H1 (cell line): ENCODE measurements at regions not wholly inside any gene's neighbourhood (a gene's known extent, or its start where the extent isn't known, plus 50 kb on each side); places are given as distances from the start of the nearest gene placed in this dataset.

Experiments used
- CTCF ChIA-PET: fragments of 300-600 bp; sonication (Branson Sonifier 250); formaldehyde crosslinking; loops from one replicate; lab custom pipeline; 2021; ENCODE audit not compliant: partially characterized antibody; lab: Charles Lee
- POLR2A ChIA-PET: fragments of 300-600 bp; sonication (Branson Sonifier 250); formaldehyde crosslinking; loops from one replicate; lab custom pipeline; 2021; ENCODE audit warnings: inconsistent platforms; ENCODE audit not compliant: partially characterized antibody; lab: Charles Lee
- DNase-seq, 2 experiments: peaks; one replicate each; pipeline versions ENCODE4 v3.0.0 to v3.0.0-alpha.2; 2010 to 2022; ENCODE audit warnings: low spot score in 2 of 2, low read depth in 1 of 2, mixed read lengths in 1 of 2
- FAIRE-seq: peaks from 2 replicates; lab custom pipeline; 2011; peaks lifted over from hg19 to GRCh38; lab: Jason Lieb, UNC
- H2AFZ ChIP-seq: 2 replicates; pipeline ENCODE4 v1.8.1; 2012; ENCODE audit warnings: low read length, inconsistent platforms
- H2AK5ac ChIP-seq: 2 replicates; pipeline ENCODE4 v1.6.1; 2013; ENCODE audit warnings: low read depth, low read length
- H2BK120ac ChIP-seq: replicated peaks from 2 replicates; pipeline ENCODE3; 2013; ENCODE audit warnings: low read depth, low read length, inconsistent platforms
- H2BK12ac ChIP-seq: 2 replicates; pipeline ENCODE4 v1.6.1; 2013; ENCODE audit warnings: low read depth, low read length
- H2BK15ac ChIP-seq: 2 replicates; pipeline ENCODE4 v1.6.1; 2013; ENCODE audit warnings: low read length
- H2BK20ac ChIP-seq: 2 replicates; pipeline ENCODE4 v1.6.1; 2013; ENCODE audit warnings: low read length
- H2BK5ac ChIP-seq: 2 replicates; pipeline ENCODE4 v1.6.1; 2013; ENCODE audit warnings: low read depth, low read length
- H3K14ac ChIP-seq: 2 replicates; pipeline ENCODE4 v1.6.1; 2013; ENCODE audit warnings: inconsistent platforms; ENCODE audit not compliant: insufficient read length
- H3K18ac ChIP-seq: 2 replicates; pipeline ENCODE4 v1.6.1; 2013; ENCODE audit warnings: low read length; ENCODE audit errors: extremely low read depth
- H3K23ac ChIP-seq: 2 replicates; pipeline ENCODE4 v1.6.1; 2013; ENCODE audit warnings: inconsistent platforms; ENCODE audit not compliant: insufficient read length
- H3K23me2 ChIP-seq: 2 replicates; pipeline ENCODE4 v1.6.1; 2013; ENCODE audit warnings: low read depth, low read length
- H3K27ac ChIP-seq: 2 replicates; pipeline ENCODE4 v1.6.1; 2011; ENCODE audit warnings: low read depth, low read length, inconsistent platforms
- H3K27me3 ChIP-seq, 4 experiments: replicated peaks in 1 of 4; 1 replicate in 1 of 4; 2 replicates in 3 of 4; pipeline versions ENCODE4 v1.6.1 to v1.8.1; 2011 to 2013; ENCODE audit warnings: low read length in 3 of 4, mild to moderate bottlenecking in 3 of 4, inconsistent platforms in 2 of 4, mixed read lengths in 2 of 4, moderate library complexity in 1 of 4; ENCODE audit not compliant: control insufficient read depth in 3 of 4, insufficient read depth in 3 of 4; ENCODE audit errors: extremely low read depth in 1 of 4
- H3K36me3 ChIP-seq, 4 experiments: 2 replicates each; pipeline versions ENCODE4 v1.6.1 to v1.8.1; 2011 to 2013; ENCODE audit warnings: mild to moderate bottlenecking in 4 of 4, low read length in 3 of 4, moderate library complexity in 2 of 4, control low read depth in 1 of 4, inconsistent platforms in 1 of 4; ENCODE audit not compliant: insufficient read depth in 4 of 4, control insufficient read depth in 2 of 4
- H3K4ac ChIP-seq: replicated peaks from 2 replicates; pipeline ENCODE3; 2013; ENCODE audit warnings: low read length, low read depth, mixed read lengths, inconsistent platforms; ENCODE audit not compliant: insufficient read length
- H3K4me1 ChIP-seq, 4 experiments: replicated peaks in 1 of 4; 1 replicate in 1 of 4; 2 replicates in 3 of 4; pipeline versions ENCODE4 v1.6.1 to v1.8.1; 2011 to 2013; ENCODE audit warnings: low read length in 3 of 4, inconsistent platforms in 2 of 4, mixed read lengths in 1 of 4; ENCODE audit not compliant: insufficient read depth in 4 of 4, control insufficient read depth in 3 of 4
- H3K4me2 ChIP-seq, 2 experiments: 2 replicates each; pipeline versions ENCODE4 v1.6.1 to v1.8.1; 2011 to 2013; ENCODE audit warnings: low read depth in 2 of 2, low read length in 2 of 2, control low read depth in 1 of 2, inconsistent platforms in 1 of 2, mild to moderate bottlenecking in 1 of 2; ENCODE audit not compliant: insufficient read depth in 1 of 2
- H3K4me3 ChIP-seq, 4 experiments: fragments of 200-600, 300-600 bp in 1 of 4; sonication (generic), shearing (Covaris generic), sonication (Bioruptor Twin) in 1 of 4; 2 replicates each; pipeline versions ENCODE4 v1.5.1 to v1.8.1; 2011 to 2016; ENCODE audit warnings: low read length in 4 of 4, low read depth in 3 of 4, control low read depth in 2 of 4, inconsistent platforms in 2 of 4, mild to moderate bottlenecking in 2 of 4, mixed read lengths in 1 of 4, moderate library complexity in 1 of 4; ENCODE audit not compliant: insufficient read depth in 2 of 4; ENCODE audit errors: extremely low read depth in 1 of 4
- H3K56ac ChIP-seq: replicated peaks from 2 replicates; pipeline ENCODE3; 2013; ENCODE audit warnings: low read depth, mild to moderate bottlenecking, mixed read lengths, low read length, inconsistent platforms; ENCODE audit not compliant: insufficient read length
- H3K79me1 ChIP-seq: 2 replicates; pipeline ENCODE4 v1.6.1; 2013; ENCODE audit warnings: low read depth, low read length, control low read depth
- H3K79me2 ChIP-seq, 2 experiments: 2 replicates each; pipeline versions ENCODE4 v1.6.1 to v1.8.1; 2012 to 2013; ENCODE audit warnings: low read length in 2 of 2, mild to moderate bottlenecking in 2 of 2, inconsistent platforms in 1 of 2; ENCODE audit not compliant: insufficient read depth in 2 of 2, control insufficient read depth in 1 of 2
- H3K9ac ChIP-seq, 4 experiments: replicated peaks in 1 of 4; 1 replicate in 1 of 4; 2 replicates in 3 of 4; pipeline versions ENCODE4 v1.6.1 to v1.8.1; 2011 to 2013; ENCODE audit warnings: low read depth in 3 of 4, low read length in 3 of 4, control low read depth in 2 of 4, mild to moderate bottlenecking in 2 of 4, moderate library complexity in 2 of 4, inconsistent platforms in 1 of 4; ENCODE audit errors: extremely low read depth in 1 of 4
- H3K9me3 ChIP-seq, 2 experiments: 2 replicates each; pipeline versions ENCODE4 v1.6.1 to v1.8.1; 2012 to 2013; ENCODE audit warnings: mild to moderate bottlenecking in 2 of 2, moderate library complexity in 2 of 2, control low read depth in 1 of 2, inconsistent platforms in 1 of 2, low read depth in 1 of 2, low read length in 1 of 2, mixed read lengths in 1 of 2; ENCODE audit not compliant: insufficient read depth in 2 of 2
- H4K20me1 ChIP-seq, 2 experiments: replicated peaks in 1 of 2; 2 replicates each; pipeline versions ENCODE3 to v1.8.1; 2011 to 2013; ENCODE audit warnings: inconsistent platforms in 2 of 2, low read length in 2 of 2, mild to moderate bottlenecking in 1 of 2; ENCODE audit not compliant: insufficient read depth in 2 of 2, control insufficient read depth in 1 of 2
- H4K5ac ChIP-seq: 2 replicates; pipeline ENCODE4 v1.6.1; 2013; ENCODE audit warnings: low read length, low read depth, mixed read lengths, inconsistent platforms; ENCODE audit not compliant: insufficient read length
- H4K8ac ChIP-seq: 2 replicates; pipeline ENCODE4 v1.8.0; 2013; ENCODE audit warnings: mild to moderate bottlenecking, moderate library complexity, low read length, inconsistent platforms; ENCODE audit not compliant: insufficient read depth; ENCODE audit errors: extremely low read depth
- H4K91ac ChIP-seq: replicated peaks from 2 replicates; pipeline ENCODE3; 2013; ENCODE audit warnings: low read length, mixed read lengths, inconsistent platforms; ENCODE audit not compliant: insufficient read length
- ATF3 ChIP-seq: IDR thresholded peaks from 2 replicates; pipeline ENCODE4 v1.6.1; 2011; ENCODE audit warnings: low read depth, mild to moderate bottlenecking, low read length; ENCODE audit not compliant: insufficient read depth
- EP300 ChIP-seq, 2 experiments: IDR thresholded peaks; 1 replicate in 1 of 2; 2 replicates in 1 of 2; pipeline ENCODE4 v1.6.1; 2011 to 2012; ENCODE audit warnings: low read depth in 2 of 2, low read length in 2 of 2, mild to moderate bottlenecking in 2 of 2, borderline replicate concordance in 1 of 2, inconsistent platforms in 1 of 2, moderate library complexity in 1 of 2
- MAFK ChIP-seq: IDR thresholded peaks from 2 replicates; pipeline ENCODE4 v1.6.1; 2012; ENCODE audit warnings: low read depth, mild to moderate bottlenecking, improper control_type of control experiment, low read length
- MAX ChIP-seq: IDR thresholded peaks from 2 replicates; pipeline ENCODE4 v1.6.1; 2012; ENCODE audit warnings: inconsistent platforms
- POLR2A ChIP-seq, 2 experiments: IDR thresholded peaks; 1 replicate in 1 of 2; 2 replicates in 1 of 2; pipeline ENCODE4 v1.6.1; 2011; ENCODE audit warnings: low read depth in 2 of 2, low read length in 2 of 2, mild to moderate bottlenecking in 2 of 2; ENCODE audit errors: control extremely low read depth in 1 of 2
- POLR2AphosphoS5 ChIP-seq: IDR thresholded peaks from 2 replicates; pipeline ENCODE4 v1.6.1; 2011; ENCODE audit warnings: low read depth, low read length
- SP4 ChIP-seq: IDR thresholded peaks from 2 replicates; pipeline ENCODE4 v1.6.1; 2012; ENCODE audit warnings: low read length, inconsistent platforms
- SRF ChIP-seq: IDR thresholded peaks from 2 replicates; pipeline ENCODE4 v1.6.1; 2011; ENCODE audit warnings: mild to moderate bottlenecking, low read depth, low read length, moderate library complexity
- TAF1 ChIP-seq: IDR thresholded peaks from 2 replicates; pipeline ENCODE4 v1.6.1; 2011; ENCODE audit warnings: mild to moderate bottlenecking, low read depth, low read length
- TCF12 ChIP-seq: IDR thresholded peaks from 2 replicates; pipeline ENCODE4 v1.6.1; 2011; ENCODE audit warnings: low read depth, mild to moderate bottlenecking, low read length
- USF2 ChIP-seq: IDR thresholded peaks from 2 replicates; pipeline ENCODE4 v1.6.1; 2011; ENCODE audit warnings: low read length, improper control_type of control experiment
- YY1 ChIP-seq: IDR thresholded peaks from 2 replicates; pipeline ENCODE4 v1.6.1; 2011; ENCODE audit warnings: low read depth, mild to moderate bottlenecking, low read length
- WGBS, 2 experiments: shearing (Covaris generic) in 1 of 2; methylation state at CpG; one replicate each; pipeline versions ENCODE4 v1.1.6 to v1.1.7; 2013 to 2015; ENCODE audit warnings: low lambda C conversion rate in 2 of 2, mixed read lengths in 2 of 2, inconsistent platforms in 1 of 2, low coverage in 1 of 2, missing lambda C conversion rate in 1 of 2; ENCODE audit not compliant: insufficient replicate concordance in 2 of 2, insufficient coverage in 1 of 2, insufficient read length in 1 of 2; ENCODE audit errors: extremely low coverage in 1 of 2, missing lambda C conversion rate in 1 of 2; 5-methylcytosine and 5-hydroxymethylcytosine counted together

- no peak overlapping the region for H4K8ac ChIP-seq
- H4K91ac ChIP-seq: no peak overlapping the region
- CTCF ChIA-PET: no interaction called here
- no peaks in the 10 kb centered on the region for H3K23me2 ChIP-seq
- FAIRE-seq (no peak), DNase-seq (no peak)
- H2BK5ac ChIP-seq: no peak overlapping the region
- POLR2A ChIA-PET: no interaction called here
- H3K23ac ChIP-seq: no peak overlapping the region
- no peaks in the 10 kb centered on the region for H4K20me1 ChIP-seq
- 76% methylated on average over 6 of the region's 6 CpGs; no CpG with 5 or more reads in 1 of the 2 experiments for WGBS, 2 experiments
- no peaks in the 10 kb centered on the region for H3K79me1 ChIP-seq
- no peak overlapping the region for H3K27ac ChIP-seq
- no peak overlapping the region for H2AK5ac ChIP-seq
- H3K4ac ChIP-seq: no peak overlapping the region
- no peak overlapping the region for H4K5ac ChIP-seq
- peaks cover 67 to 78% of the 10 kb centered on the region in 2 experiments for H3K9me3 ChIP-seq
- H2BK12ac ChIP-seq: no peak overlapping the region
- H3K4me2 ChIP-seq: no peak overlapping the region
- no peak overlapping the region for H3K4me3 ChIP-seq
- H3K4me1 ChIP-seq: no peaks in the 10 kb centered on the region
- no peak overlapping the region for H2BK120ac ChIP-seq
- H3K27me3 ChIP-seq: no peaks in the 10 kb centered on the region
- H3K79me2 ChIP-seq: no peaks in the 10 kb centered on the region
- no peak overlapping the region for H3K9ac ChIP-seq
- no peak overlapping the region for H2BK15ac ChIP-seq
- no peak overlapping the region for H2AFZ ChIP-seq
- TF ChIP-seq SRF (no peak), TAF1 (no peak), SP4 (no peak), MAX (no peak), POLR2AphosphoS5 (no peak), EP300 (IDR thresholded peaks at IDR 0.05; ENCODE audit: borderline replicate concordance in 1 of 2, low read depth in 2 of 2, low read length in 2 of 2) (no peak), MAFK (no peak), YY1 (no peak), POLR2A (IDR thresholded peaks at IDR 0.05; ENCODE audit: control extremely low read depth in 1 of 2, low read depth in 2 of 2, low read length in 2 of 2) (no peak), TCF12 (no peak), ATF3 (no peak), USF2 (no peak)
- H3K14ac ChIP-seq: no peak overlapping the region
- no peak overlapping the region for H3K56ac ChIP-seq
- H3K36me3 ChIP-seq: no peaks in the 10 kb centered on the region
- no peak overlapping the region for H3K18ac ChIP-seq
- no peak overlapping the region for H2BK20ac ChIP-seq
These were observed 57.7 kb upstream of the TUBA3C start for GRCh38 chr13:19239114-19239860.
